ENCODE measurements at regions not wholly inside any gene's neighbourhood (a gene's known extent, or its start where the extent isn't known, plus 50 kb on each side); places are given as distances from the start of the nearest gene placed in this dataset.
"Not testable (repeated sequence)": the region's sequence is repeated elsewhere in the genome, so short reads cannot be mapped to it uniquely, and the experiment has no call there.

DNA sequence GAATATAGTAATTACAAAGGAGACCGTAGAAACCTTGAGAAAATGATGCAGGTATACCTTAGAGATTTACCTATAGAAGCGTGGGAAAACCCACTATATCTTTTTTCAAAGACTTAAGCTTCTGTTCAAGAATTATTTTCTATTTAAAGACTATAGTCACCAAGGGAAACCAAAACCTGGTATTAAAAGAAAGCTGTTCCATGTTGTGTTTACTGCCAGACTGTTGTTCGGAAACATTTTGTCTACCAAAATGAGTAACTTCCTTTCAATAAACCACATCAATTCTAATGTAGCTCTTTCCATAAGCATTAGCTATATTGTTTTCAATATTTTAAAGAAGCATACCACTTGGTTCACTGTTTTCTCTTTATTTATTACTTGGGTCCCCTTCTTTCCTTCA lies 182.9 kb upstream of the SLITRK6 start:
- Histone ChIP-seq H2AFZ (no peak overlapping the region), H3K27ac (no peak overlapping the region), H3K36me3 (ENCODE audit: control insufficient read depth, insufficient read depth, low read length) (no peaks in the 10 kb centered on the region), H3K79me2 (no peaks in the 10 kb centered on the region), H3K9ac (no peak overlapping the region), H3K4me1 (no peaks in the 10 kb centered on the region), H3K27me3 (ENCODE audit: control insufficient read depth, insufficient read depth, low read length) (no peaks in the 10 kb centered on the region), H3K4me2 (ENCODE audit: low read length) (no peak overlapping the region), H3K4me3 (ENCODE audit: low read depth, low read length) (no peak overlapping the region), H3K9me3 (ENCODE audit: control insufficient read depth, low read length) (no peaks in the 10 kb centered on the region)
- TF ChIP-seq, protein P1, sequence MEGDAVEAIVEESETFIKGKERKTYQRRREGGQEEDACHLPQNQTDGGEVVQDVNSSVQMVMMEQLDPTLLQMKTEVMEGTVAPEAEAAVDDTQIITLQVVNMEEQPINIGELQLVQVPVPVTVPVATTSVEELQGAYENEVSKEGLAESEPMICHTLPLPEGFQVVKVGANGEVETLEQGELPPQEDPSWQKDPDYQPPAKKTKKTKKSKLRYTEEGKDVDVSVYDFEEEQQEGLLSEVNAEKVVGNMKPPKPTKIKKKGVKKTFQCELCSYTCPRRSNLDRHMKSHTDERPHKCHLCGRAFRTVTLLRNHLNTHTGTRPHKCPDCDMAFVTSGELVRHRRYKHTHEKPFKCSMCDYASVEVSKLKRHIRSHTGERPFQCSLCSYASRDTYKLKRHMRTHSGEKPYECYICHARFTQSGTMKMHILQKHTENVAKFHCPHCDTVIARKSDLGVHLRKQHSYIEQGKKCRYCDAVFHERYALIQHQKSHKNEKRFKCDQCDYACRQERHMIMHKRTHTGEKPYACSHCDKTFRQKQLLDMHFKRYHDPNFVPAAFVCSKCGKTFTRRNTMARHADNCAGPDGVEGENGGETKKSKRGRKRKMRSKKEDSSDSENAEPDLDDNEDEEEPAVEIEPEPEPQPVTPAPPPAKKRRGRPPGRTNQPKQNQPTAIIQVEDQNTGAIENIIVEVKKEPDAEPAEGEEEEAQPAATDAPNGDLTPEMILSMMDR (IDR thresholded peaks at IDR 0.05) = no peak

DNA sequence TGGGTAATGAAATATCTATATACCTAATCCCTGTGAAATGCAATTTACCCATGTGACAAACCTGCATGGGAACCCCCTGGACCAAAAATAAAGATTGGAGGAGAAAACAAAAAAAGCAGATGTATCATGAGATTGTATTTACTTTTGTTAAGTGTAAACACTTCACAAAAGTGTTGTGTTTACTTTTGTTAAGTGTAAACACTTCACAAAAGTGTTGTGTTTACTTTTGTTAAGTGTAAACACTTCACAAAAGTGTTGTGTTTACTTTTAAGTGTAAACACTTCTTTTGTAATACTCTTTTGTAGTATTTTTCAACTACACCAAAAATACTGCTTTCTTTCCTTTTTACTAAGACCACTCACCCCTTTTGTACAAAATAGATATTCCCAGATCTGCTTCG lies 181.2 kb upstream of the SLITRK6 start:
- H3K9ac ChIP-seq; H3K27me3 ChIP-seq (ENCODE audit: control insufficient read depth, insufficient read depth, low read length); H3K4me1 ChIP-seq; H3K79me2 ChIP-seq; H3K4me3 ChIP-seq (ENCODE audit: low read depth, low read length); H3K4me2 ChIP-seq (ENCODE audit: low read length); H2AFZ ChIP-seq; H3K36me3 ChIP-seq (ENCODE audit: control insufficient read depth, insufficient read depth, low read length); H3K9me3 ChIP-seq (ENCODE audit: control insufficient read depth, low read length); H3K27ac ChIP-seq: not testable (repeated sequence)

DNA sequence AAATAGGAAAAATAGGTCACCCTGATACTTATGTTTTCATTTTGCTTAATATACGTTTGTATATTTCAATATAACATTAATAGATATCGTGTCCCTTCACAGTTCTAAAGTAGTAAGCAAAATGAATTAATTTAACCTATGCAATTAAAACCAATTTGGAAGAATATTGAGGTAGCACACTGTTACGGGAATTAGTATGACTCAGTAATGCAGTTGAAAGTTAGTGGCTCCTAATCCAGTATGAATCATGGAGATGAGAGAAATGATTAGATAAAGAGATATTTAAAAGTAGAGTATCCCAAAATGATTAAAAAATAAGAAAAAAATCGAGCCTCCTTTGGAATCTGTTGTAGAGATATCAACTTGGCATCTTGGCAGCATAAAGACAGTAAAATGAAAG lies 177.0 kb upstream of the SLITRK6 start:
- no peaks in the 10 kb centered on the region for H3K4me1 ChIP-seq
- H2AFZ ChIP-seq = no peak overlapping the region
- H3K79me2 ChIP-seq = no peaks in the 10 kb centered on the region
- H3K4me2 ChIP-seq (ENCODE audit: low read length) = no peak overlapping the region
- no peak overlapping the region for H3K4me3 ChIP-seq (ENCODE audit: low read depth, low read length)
- no peak overlapping the region for H3K9ac ChIP-seq
- TF ChIP-seq, protein P1 (IDR thresholded peaks at IDR 0.05) = no peak
- no peaks in the 10 kb centered on the region for H3K27me3 ChIP-seq (ENCODE audit: control insufficient read depth, insufficient read depth, low read length)
- H3K27ac ChIP-seq = no peak overlapping the region
- no peaks in the 10 kb centered on the region for H3K9me3 ChIP-seq (ENCODE audit: control insufficient read depth, low read length)
- no peaks in the 10 kb centered on the region for H3K36me3 ChIP-seq (ENCODE audit: control insufficient read depth, insufficient read depth, low read length)

DNA sequence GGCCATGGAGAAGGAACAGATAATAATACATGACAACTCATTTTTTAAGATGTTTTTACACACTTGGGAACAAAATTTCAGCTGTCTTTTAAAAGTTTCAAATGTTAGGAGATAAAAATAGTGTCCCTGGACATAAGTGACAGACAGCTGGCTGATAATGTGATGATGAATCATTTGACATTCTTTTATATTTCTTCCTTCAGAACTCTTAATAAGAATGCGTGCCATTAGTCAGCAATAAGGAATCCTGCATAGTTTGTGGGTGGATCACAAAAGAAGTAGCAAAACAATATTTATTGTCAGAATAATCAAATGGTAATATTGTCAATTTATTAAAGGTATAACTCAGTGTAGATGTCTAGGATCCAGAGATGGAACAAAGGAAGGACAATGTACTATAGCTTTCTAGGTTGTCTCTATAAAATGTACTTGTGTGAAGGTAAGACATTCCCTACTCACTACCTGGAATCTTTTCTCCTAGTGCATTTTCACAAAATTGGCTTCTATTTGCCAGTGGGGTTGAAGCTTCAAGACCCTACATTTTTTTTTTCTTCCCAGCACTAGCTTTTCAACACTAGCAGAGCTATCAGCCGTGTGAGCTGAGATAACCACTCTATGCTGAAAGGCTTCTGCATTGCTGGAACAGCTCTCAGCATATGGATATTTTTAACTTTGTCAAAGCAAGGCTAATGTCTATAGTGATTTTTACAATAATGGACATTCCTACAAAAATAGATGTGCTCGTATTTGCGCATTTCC lies 175.6 kb upstream of the SLITRK6 start:
- TF ChIP-seq, protein P1 (IDR thresholded peaks at IDR 0.05) = no peak
- no peaks in the 10 kb centered on the region for H3K36me3 ChIP-seq (ENCODE audit: control insufficient read depth, insufficient read depth, low read length)
- no peak overlapping the region for H3K4me2 ChIP-seq (ENCODE audit: low read length)
- H3K27ac ChIP-seq = no peak overlapping the region
- H3K27me3 ChIP-seq (ENCODE audit: control insufficient read depth, insufficient read depth, low read length) = no peaks in the 10 kb centered on the region
- H3K79me2 ChIP-seq = no peaks in the 10 kb centered on the region
- no peak overlapping the region for H3K4me3 ChIP-seq (ENCODE audit: low read depth, low read length)
- H3K9ac ChIP-seq = no peak overlapping the region
- H2AFZ ChIP-seq = no peak overlapping the region
- no peaks in the 10 kb centered on the region for H3K9me3 ChIP-seq (ENCODE audit: control insufficient read depth, low read length)
- H3K4me1 ChIP-seq = no peaks in the 10 kb centered on the region

DNA sequence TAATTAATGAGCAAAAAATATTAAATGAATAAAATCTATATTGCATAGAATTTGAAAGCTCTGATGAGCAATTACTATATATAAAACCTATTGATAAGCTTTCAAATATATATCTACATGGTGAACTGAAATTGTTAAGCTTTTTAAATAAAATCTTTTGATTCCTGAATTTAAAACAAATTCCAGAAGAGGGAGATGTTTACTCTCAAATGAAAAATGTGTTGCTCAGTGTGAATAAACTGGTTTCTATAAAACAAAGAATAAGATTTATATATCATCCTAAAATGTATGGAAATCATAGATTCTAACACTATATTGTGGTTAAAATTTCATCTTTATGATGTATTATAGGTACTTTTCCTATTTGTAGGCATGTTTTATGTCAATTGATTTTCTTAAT lies 171.5 kb upstream of the SLITRK6 start:
- H3K79me2 ChIP-seq = no peaks in the 10 kb centered on the region
- no peaks in the 10 kb centered on the region for H3K27me3 ChIP-seq (ENCODE audit: control insufficient read depth, insufficient read depth, low read length)
- H2AFZ ChIP-seq = no peak overlapping the region
- no peak overlapping the region for H3K4me2 ChIP-seq (ENCODE audit: low read length)
- no peaks in the 10 kb centered on the region for H3K9me3 ChIP-seq (ENCODE audit: control insufficient read depth, low read length)
- TF ChIP-seq, protein P1 (IDR thresholded peaks at IDR 0.05) = no peak
- H3K4me1 ChIP-seq = no peaks in the 10 kb centered on the region
- H3K27ac ChIP-seq = no peak overlapping the region
- H3K4me3 ChIP-seq (ENCODE audit: low read depth, low read length) = no peak overlapping the region
- no peaks in the 10 kb centered on the region for H3K36me3 ChIP-seq (ENCODE audit: control insufficient read depth, insufficient read depth, low read length)
- no peak overlapping the region for H3K9ac ChIP-seq
